Chondrocyte (in vitro differentiated cells): ENCODE measurements at regions not wholly inside any gene's neighbourhood (a gene's known extent, or its start where the extent isn't known, plus 50 kb on each side); places are given as distances from the start of the nearest gene placed in this dataset.

Experiments used
- DNase-seq: peaks from one replicate; pipeline ENCODE4 v3.0.0; 2021; ENCODE audit warnings: mixed read lengths, low spot score
- H3K27ac Mint-ChIP-seq: one replicate; pipeline ENCODE4 v1.8.0; 2021; ENCODE audit warnings: mild to moderate bottlenecking, moderate library complexity, mixed read lengths; ENCODE audit not compliant: unreplicated experiment
- H3K27me3 Mint-ChIP-seq: 2 replicates; pipeline ENCODE4 v1.8.0; 2021; ENCODE audit warnings: low read depth, mixed read lengths
- H3K36me3 Mint-ChIP-seq: 2 replicates; pipeline ENCODE4 v1.8.0; 2021; ENCODE audit warnings: low read depth, mixed read lengths
- H3K4me1 Mint-ChIP-seq: 2 replicates; pipeline ENCODE4 v1.8.0; 2021; ENCODE audit warnings: low read depth, mild to moderate bottlenecking, mixed read lengths
- H3K4me3 Mint-ChIP-seq: one replicate; pipeline ENCODE4 v1.8.0; 2021; ENCODE audit warnings: mild to moderate bottlenecking, moderate library complexity, mixed read lengths; ENCODE audit not compliant: unreplicated experiment
- H3K9me3 Mint-ChIP-seq: 2 replicates; pipeline ENCODE4 v1.8.0; 2021; ENCODE audit warnings: low read depth, mixed read lengths
- TF ChIP-seq, protein P1 (sequence below): fragments of 200-600 bp; sonication (generic); IDR thresholded peaks from 2 replicates; pipeline ENCODE4 v1.5.0; 2021; ENCODE audit warnings: antibody characterized with exemption, mild to moderate bottlenecking, moderate library complexity

- Mint-ChIP-seq H3K27ac (no peak overlapping the region), H3K4me1 (no peaks in the 10 kb centered on the region), H3K9me3 (peaks cover 8% of the 10 kb centered on the region), H3K27me3 (peaks cover 2% of the 10 kb centered on the region), H3K4me3 (no peak overlapping the region), H3K36me3 (no peaks in the 10 kb centered on the region)
- TF ChIP-seq, protein P1, sequence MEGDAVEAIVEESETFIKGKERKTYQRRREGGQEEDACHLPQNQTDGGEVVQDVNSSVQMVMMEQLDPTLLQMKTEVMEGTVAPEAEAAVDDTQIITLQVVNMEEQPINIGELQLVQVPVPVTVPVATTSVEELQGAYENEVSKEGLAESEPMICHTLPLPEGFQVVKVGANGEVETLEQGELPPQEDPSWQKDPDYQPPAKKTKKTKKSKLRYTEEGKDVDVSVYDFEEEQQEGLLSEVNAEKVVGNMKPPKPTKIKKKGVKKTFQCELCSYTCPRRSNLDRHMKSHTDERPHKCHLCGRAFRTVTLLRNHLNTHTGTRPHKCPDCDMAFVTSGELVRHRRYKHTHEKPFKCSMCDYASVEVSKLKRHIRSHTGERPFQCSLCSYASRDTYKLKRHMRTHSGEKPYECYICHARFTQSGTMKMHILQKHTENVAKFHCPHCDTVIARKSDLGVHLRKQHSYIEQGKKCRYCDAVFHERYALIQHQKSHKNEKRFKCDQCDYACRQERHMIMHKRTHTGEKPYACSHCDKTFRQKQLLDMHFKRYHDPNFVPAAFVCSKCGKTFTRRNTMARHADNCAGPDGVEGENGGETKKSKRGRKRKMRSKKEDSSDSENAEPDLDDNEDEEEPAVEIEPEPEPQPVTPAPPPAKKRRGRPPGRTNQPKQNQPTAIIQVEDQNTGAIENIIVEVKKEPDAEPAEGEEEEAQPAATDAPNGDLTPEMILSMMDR = no peak
- no peak for DNase-seq
Observed at GRCh38 chr5:36478646-36479317, 127.6 kb upstream of the SLC1A3 start.

- H3K27ac Mint-ChIP-seq = no peak overlapping the region
- no peaks in the 10 kb centered on the region for H3K4me1 Mint-ChIP-seq
- TF ChIP-seq, protein P1 = no peak
- H3K4me3 Mint-ChIP-seq = no peak overlapping the region
- DNase-seq = no peak
- H3K9me3 Mint-ChIP-seq = no peaks in the 10 kb centered on the region
- peaks cover 2% of the 10 kb centered on the region for H3K27me3 Mint-ChIP-seq
- H3K36me3 Mint-ChIP-seq = no peaks in the 10 kb centered on the region
Observed at GRCh38 chr5:36481454-36482120, 124.8 kb upstream of the SLC1A3 start.

- H3K27me3 Mint-ChIP-seq = peaks cover 2% of the 10 kb centered on the region
- H3K4me1 Mint-ChIP-seq = no peaks in the 10 kb centered on the region
- no peak for DNase-seq
- no peak overlapping the region for H3K27ac Mint-ChIP-seq
- no peak overlapping the region for H3K4me3 Mint-ChIP-seq
- H3K36me3 Mint-ChIP-seq = no peaks in the 10 kb centered on the region
- TF ChIP-seq, protein P1 = no peak
- H3K9me3 Mint-ChIP-seq = no peaks in the 10 kb centered on the region
Observed at GRCh38 chr5:36482812-36483211, 123.6 kb upstream of the SLC1A3 start.

GRCh38 chr5:36489505-36489904 lies 116.9 kb upstream of the SLC1A3 start:
- no peak for DNase-seq
- H3K4me1 Mint-ChIP-seq = peaks cover 4% of the 10 kb centered on the region
- H3K4me3 Mint-ChIP-seq = no peak overlapping the region

GRCh38 chr5:36491856-36492255 lies 114.5 kb upstream of the SLC1A3 start:
- H3K27ac Mint-ChIP-seq = no peak overlapping the region
- TF ChIP-seq, protein P1 = no peak
- DNase-seq = no peak
- H3K4me1 Mint-ChIP-seq = peaks cover 18% of the 10 kb centered on the region
- peaks cover 16% of the 10 kb centered on the region for H3K27me3 Mint-ChIP-seq
- H3K4me3 Mint-ChIP-seq = no peak overlapping the region
- no peaks in the 10 kb centered on the region for H3K36me3 Mint-ChIP-seq
- no peaks in the 10 kb centered on the region for H3K9me3 Mint-ChIP-seq

More at GRCh38 chr5:36489505-36489904, 116.9 kb upstream of the SLC1A3 start:
- Mint-ChIP-seq H3K27ac (no peak overlapping the region), H3K9me3 (no peaks in the 10 kb centered on the region), H3K36me3 (no peaks in the 10 kb centered on the region), H3K27me3 (peaks cover 3% of the 10 kb centered on the region)
- TF ChIP-seq, protein P1 = no peak
